Posterior cingulate gyrus (tissue), 11 donors: ENCODE measurements at regions not wholly inside any gene's neighbourhood (a gene's known extent, or its start where the extent isn't known, plus 50 kb on each side); places are given as distances from the start of the nearest gene placed in this dataset.

ENCODE experiments used
- DNase-seq, 10 donors: peaks; one replicate each; pipeline versions ENCODE4 v3.0.0 to v3.0.0-alpha.2; 2020 to 2021; ENCODE audit warnings: mixed read lengths in 3 of 10
- intact Hi-C: fragments of 100-400 bp; cut with DNase I; formaldehyde crosslinking; loops from one replicate; pipeline ENCODE4 v1.15.1; 2023

DNA sequence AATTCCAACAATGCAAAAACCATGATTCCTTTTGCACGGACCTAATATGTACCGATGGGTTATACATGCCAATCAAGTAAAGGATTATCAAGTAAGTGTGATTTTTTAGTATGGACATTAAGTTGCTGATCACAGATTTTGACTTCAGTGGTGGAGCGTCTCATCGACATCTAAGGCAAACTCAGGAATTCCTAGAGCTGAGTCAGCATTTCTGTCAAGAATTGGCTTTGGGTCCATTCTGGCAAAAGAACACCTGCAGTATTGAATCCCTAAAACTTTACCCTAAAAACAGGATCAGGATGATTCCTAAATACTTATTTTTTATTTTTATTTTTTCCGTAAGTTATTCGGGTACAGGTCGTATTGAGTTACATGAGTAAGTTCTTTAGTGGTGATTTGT is 83.6 kb downstream of the HPGD start:
- DNase-seq = no peak
- intact Hi-C loops = no loop called here

GRCh38 chr4:174437749-174438148 is 84.5 kb downstream of the HPGD start:
- DNase-seq = no peak
- intact Hi-C loops = no loop called here

DNA sequence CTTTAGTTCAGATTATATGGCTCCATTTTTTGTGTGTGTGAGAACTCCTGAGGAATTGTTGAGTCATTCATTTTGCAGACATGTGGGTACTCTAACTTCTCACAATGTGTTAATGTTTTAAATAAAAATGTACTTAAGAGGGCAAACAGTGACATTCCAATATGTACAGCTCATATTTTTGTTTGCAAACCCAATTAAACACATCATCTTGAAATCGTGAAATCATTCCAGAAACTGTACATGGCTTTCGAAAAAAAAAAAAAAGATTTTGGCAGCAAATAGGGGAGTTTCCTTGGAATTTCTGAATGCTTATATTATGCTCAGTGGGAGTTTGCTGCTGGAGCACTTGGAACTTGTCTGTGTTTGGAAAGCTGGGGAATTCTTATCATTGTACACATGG is 85.0 kb downstream of the HPGD start:
- no peak for DNase-seq
- intact Hi-C loops = no loop called here

- no peak for DNase-seq
- intact Hi-C loops = no loop called here
These were observed 85.9 kb downstream of the HPGD start for GRCh38 chr4:174436377-174436776.

DNA sequence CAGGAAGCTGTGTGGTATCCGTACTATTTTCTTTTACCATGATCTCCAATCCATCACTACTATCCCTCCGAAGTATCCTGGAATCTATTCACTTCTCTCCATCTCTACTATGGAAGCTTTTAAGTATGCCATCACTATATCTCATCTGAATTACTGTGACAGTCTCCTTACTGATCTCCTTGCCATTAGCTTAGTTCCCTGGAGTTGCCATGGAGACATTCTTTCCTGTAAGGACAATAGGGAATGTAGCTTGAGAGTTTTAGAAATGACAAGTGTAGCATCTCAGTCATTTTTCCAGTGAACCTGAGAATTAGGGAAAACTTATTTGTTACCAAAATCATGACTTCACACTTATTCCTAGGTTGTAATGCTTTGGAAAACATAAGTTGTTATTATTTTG is 86.3 kb downstream of the HPGD start:
- intact Hi-C loops = no loop called here
- DNase-seq = no peak

DNA sequence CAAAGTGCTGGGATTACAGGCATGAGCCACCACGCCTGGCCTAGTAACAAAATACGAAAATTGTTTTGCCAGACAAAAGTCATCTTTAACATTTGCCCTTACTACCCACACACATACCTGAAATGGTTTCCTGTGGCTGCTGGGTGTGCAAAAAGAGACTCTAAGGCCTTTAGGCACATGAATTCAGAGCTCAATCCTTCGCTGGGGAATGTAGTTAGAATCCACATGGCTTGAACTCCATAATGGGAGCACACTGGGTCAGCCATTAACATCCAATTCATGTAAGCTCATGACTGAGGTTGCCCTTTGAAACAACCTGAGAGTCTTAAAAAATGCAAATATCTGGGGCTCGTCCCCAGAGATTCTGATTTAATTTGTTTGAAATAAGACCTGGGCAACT is 87.8 kb downstream of the HPGD start:
- intact Hi-C loops = no loop called here
- no peak for DNase-seq

- intact Hi-C loops = no loop called here
- no peak for DNase-seq
These were observed 91.7 kb downstream of the HPGD start for GRCh38 chr4:174430576-174430975.

DNA sequence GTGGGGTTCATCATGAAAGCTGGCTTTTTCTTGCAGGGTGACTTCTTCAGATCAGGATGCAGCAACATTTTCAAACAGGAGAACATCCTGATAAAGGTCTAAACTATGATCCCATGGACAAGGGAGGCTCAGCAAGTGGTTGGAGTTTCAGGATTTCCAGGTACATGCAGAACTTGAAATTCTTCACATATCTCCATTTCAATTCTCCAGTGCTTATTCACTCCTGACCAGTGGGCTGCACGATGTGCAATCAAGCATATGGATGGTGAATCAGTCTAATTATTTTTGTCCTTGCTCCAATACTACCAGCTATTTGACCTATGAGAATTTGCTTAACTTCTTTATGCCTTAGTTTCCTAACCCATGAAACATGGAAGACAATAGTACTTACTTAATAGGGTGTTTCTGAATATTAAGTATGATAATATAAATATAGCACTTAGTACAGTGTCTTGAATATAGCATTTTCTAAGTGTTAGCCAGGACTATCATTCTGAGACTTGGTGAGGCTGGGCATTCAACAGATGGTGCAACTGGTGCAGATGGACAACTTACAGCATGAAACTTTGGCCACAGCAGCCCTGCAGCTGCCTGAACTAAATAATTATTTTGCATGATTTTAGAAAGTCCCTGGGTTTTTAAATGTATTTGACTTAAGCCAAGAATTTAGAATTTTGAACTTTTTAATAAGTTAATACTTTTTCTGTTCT is 92.4 kb downstream of the HPGD start:
- no peak for DNase-seq
- intact Hi-C loops = no loop called here

GRCh38 chr4:174427571-174428140 is 94.6 kb downstream of the HPGD start:
- intact Hi-C loops = no loop called here
- DNase-seq = no peak

- intact Hi-C loops = no loop called here
These were observed 96.6 kb downstream of the HPGD start for GRCh38 chr4:174425669-174426068.

GRCh38 chr4:174423257-174423944 is 98.9 kb downstream of the HPGD start:
- no peak for DNase-seq
- intact Hi-C loops = no loop called here

More at GRCh38 chr4:174425669-174426068, 96.6 kb downstream of the HPGD start:
- DNase-seq = no peak

DNA sequence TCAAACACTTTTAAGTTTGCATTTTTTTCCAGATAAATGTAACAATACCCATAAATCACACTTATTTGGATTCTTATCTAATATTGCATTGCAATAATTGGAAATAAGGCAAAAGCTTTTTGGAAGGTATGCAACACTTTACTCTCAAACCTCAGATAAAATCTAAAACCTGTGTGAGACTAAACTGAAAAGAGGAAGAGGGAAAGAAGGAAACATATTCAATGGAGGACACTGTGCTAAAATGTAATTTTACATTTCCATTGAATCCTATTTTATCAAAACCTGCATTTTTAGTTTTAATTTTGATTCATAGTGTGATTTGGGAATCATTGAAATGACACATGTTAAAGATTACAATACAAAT is 99.4 kb downstream of the HPGD start:
- DNase-seq = no peak

DNA sequence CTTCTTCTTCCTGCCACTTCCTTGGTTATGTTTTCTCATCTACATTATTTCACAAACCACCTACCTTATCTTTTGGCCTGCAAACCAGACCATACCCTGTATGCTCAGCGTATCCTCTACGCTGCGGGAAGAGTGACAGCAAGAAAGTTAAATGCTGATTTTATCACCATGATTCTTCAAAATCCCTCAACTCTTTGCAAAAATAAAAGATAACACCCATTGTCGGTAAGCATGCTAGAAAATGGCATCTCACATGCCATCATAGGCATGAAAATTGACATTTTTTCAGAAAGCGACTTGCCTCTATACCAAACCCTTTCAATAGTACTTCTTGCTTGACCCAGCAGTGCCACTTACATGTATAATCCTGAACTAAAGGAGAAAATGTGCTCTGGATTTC is 102.0 kb downstream of the HPGD start:
- no peak for DNase-seq
- intact Hi-C loops = no loop called here

More for the DNA sequence above, 99.4 kb downstream of the HPGD start:
- intact Hi-C loops = no loop called here

- DNase-seq = no peak
- intact Hi-C loops = no loop called here
These were observed 103.6 kb downstream of the HPGD start for GRCh38 chr4:174418640-174419212.

DNA sequence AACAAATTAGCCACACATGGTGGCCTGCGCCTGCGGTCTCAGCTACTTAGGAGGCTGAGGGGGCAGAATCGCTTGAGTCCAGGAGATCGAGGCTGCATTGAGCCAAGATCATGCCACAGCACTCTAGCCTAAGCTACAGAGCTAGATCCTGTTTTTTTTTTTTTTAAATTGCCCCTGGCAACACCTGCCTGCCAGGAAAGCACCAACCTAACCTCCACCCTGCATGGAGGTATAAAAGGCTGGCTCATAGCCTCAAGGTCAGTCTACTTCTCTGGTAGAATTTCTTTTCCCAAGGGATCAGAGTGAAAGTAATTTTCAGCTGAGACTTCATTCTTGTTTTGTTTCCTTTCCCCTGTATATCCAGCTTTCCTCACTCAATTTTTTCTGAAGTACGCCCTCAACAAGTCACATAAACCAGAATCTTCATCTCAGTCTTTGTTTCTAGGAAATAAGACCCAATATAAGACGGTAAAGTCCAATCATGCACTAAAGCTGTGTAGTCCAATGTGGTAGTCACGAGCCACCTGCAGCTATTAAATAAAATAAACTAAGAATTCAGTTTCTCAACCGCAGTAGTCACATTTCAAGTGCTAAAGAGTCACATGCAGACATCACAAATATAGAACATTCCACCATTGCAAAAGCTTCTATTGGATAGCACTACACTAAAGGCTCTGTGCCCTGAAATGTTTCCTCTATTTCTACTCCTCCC is 113.3 kb downstream of the HPGD start:
- intact Hi-C loops = no loop called here

GRCh38 chr4:174406383-174406782 is 115.9 kb downstream of the HPGD start:
- intact Hi-C loops = no loop called here

More for the DNA sequence above, 113.3 kb downstream of the HPGD start:
- no peak for DNase-seq

DNA sequence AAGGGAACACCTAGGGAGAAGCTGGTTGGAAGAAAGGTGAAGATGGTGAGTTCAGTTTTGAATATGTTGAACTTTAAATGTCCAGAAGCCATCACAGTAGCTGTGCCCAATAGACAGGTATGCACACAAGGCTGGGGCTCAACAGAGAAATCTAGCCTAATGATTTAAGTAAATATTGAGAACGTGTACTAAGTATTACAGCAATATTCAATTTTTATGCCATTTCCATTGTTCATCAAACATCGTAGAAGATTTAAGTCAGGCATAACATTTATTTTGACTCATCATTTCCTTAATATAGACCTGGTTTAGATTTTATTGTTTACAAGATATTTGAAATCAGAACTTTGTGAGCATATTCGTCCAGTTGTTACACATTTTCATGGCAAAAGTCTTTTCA is 116.4 kb downstream of the HPGD start:
- no peak for DNase-seq

More at GRCh38 chr4:174406383-174406782, 115.9 kb downstream of the HPGD start:
- DNase-seq = no peak

DNA sequence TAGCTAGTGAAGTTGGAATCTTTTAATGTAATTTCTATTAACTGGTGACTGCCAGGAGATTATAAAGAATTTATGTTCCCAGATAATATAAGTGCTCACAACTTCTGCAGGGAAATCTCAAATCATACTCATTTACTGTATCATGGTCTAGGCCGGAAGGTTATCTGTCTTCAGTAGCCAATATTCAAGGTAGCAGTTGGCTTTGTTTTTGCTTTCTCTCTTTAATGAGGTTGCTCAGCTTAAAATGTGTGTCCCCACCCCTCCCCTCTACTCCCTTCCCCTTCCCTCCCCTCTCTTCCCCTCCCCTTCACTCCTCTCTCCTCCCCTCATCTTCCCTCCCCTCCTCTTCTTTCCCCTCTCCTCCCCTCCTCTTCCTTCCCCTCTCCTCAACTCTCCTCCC is 117.6 kb downstream of the HPGD start:
- intact Hi-C loops = no loop called here

More for the DNA sequence above, 116.4 kb downstream of the HPGD start:
- intact Hi-C loops = no loop called here

GRCh38 chr4:174403177-174403543 is 119.1 kb downstream of the HPGD start:
- intact Hi-C loops = no loop called here
- DNase-seq = no peak

More for the DNA sequence above, 117.6 kb downstream of the HPGD start:
- DNase-seq = no peak

GRCh38 chr4:174402470-174403176 is 118.9 kb downstream of the CEP44 start:
- DNase-seq = no peak
- intact Hi-C loops = no loop called here
